ENCODE measurements at regions not wholly inside any gene's neighbourhood (a gene's known extent, or its start where the extent isn't known, plus 50 kb on each side); places are given as distances from the start of the nearest gene placed in this dataset.

DNA sequence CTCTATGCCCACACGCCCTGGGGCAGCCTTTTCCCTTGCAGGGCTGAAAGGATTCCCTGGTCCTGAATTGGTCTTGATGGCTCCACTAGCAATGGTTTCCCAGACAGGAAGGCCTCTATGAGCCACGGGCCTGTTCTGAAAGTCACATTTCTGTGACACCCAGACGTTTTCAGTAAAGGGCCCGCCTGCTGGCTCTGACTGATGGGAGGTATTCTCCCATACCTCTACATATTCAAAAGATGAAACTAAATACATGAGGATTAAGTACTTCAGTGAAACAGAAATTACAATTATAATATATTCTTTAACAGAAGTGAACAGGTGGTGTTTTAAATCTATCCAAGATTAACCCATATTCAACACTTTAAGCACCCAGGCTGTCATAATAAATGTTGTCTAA, 629.8 kb downstream of the CDH26 start:
- H3K27me3 Mint-ChIP-seq, result no peaks in the 10 kb centered on the region
- DNase-seq (ENCODE audit: low spot score in 2 of 2) (no peak), ATAC-seq (ENCODE audit: low read depth) (no peak)
- no peak overlapping the region for H3K27ac Mint-ChIP-seq
- H3K36me3 Mint-ChIP-seq, result no peaks in the 10 kb centered on the region
- no peak overlapping the region for H3K4me3 Mint-ChIP-seq
- no peaks in the 10 kb centered on the region for H3K9me3 Mint-ChIP-seq
- H3K4me1 Mint-ChIP-seq, result no peaks in the 10 kb centered on the region

DNA sequence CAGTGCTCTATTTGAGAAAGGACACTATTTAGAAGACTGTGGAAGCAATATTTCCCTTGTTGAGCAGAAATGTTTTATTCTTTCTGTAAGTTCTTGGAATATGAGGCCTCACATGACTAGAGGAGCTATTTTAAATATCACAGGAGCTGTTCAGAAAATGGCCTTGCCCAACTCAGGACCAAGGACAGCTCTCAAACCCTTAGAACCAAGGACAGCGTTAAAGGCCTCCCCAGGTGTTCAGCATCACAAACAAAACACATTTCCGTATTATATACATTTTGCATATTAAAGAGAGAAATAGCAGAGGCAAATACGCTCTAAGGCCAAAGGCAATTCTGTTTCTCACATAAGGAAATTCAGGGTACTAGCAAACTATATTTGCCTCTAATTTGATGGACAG, 631.4 kb downstream of the CDH26 start:
- Mint-ChIP-seq H3K4me3 (no peak overlapping the region), H3K27me3 (no peaks in the 10 kb centered on the region), H3K36me3 (no peaks in the 10 kb centered on the region), H3K27ac (no peak overlapping the region), H3K4me1 (no peaks in the 10 kb centered on the region), H3K9me3 (no peaks in the 10 kb centered on the region)
- DNase-seq (ENCODE audit: low spot score in 2 of 2) (no peak), ATAC-seq (ENCODE audit: low read depth) (no peak)

DNA sequence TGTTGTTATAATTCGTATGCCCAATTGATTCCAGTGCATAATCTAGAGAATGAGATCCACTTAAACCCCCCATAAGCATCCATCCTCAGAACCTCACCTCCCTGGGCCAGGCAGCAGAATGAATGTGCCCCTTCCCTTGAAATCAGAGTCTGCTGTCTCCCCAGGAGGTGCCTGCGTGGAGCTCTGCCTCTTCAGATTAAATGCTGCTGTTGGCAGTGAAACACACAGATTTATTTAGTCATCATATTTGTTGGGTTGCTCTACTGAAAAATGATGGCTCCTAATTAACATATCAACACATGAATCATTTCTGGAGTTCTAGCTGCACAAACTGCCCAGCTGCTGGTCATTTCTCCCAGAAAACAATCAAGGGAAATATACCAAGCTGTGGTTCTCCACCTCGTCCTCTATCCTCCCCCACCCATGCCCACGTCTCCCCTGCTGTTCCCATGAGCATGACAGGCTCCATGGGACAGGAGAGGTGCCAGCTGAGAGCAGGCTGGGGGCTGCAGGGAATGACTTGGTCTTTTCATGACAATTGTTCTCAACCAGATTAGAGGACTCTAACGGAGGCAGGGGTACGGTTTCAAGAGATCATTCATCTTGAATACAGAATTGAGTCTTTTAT, 633.1 kb downstream of the CDH26 start:
- no peak for ATAC-seq (ENCODE audit: low read depth)
- no peaks in the 10 kb centered on the region for H3K4me1 Mint-ChIP-seq
- no peaks in the 10 kb centered on the region for H3K9me3 Mint-ChIP-seq
- H3K36me3 Mint-ChIP-seq, result no peaks in the 10 kb centered on the region
- no peaks in the 10 kb centered on the region for H3K27me3 Mint-ChIP-seq
- no peak overlapping the region for H3K27ac Mint-ChIP-seq
- no peak for DNase-seq (ENCODE audit: low spot score in 2 of 2)
- H3K4me3 Mint-ChIP-seq, result no peak overlapping the region

DNA sequence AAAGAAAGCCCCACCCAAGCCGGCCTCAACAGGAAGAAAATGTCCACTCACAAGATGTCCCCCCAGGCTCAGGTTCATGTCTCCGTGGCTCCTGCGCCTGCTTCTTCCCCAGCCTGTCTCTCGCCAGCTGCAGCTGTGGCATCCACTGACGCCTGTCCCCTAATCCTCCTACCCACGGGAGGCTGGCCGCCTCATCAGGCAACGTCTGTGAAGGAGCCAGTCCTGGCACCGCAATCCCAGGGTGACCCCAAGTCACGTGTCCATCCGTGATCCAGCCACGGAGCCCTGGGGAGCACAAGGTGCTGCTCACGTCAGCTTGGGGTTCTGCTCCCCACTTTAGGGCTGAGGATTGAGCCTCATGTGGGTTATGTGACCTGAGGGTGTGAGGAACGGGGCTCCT, 640.3 kb downstream of the CDH26 start:
- no peaks in the 10 kb centered on the region for H3K36me3 Mint-ChIP-seq
- DNase-seq (ENCODE audit: low spot score in 2 of 2) (no peak), ATAC-seq (ENCODE audit: low read depth) (no peak)
- no peaks in the 10 kb centered on the region for H3K4me1 Mint-ChIP-seq
- no peaks in the 10 kb centered on the region for H3K27me3 Mint-ChIP-seq
- peaks cover 8% of the 10 kb centered on the region for H3K9me3 Mint-ChIP-seq
- H3K27ac Mint-ChIP-seq, result no peak overlapping the region
- H3K4me3 Mint-ChIP-seq, result no peak overlapping the region

DNA sequence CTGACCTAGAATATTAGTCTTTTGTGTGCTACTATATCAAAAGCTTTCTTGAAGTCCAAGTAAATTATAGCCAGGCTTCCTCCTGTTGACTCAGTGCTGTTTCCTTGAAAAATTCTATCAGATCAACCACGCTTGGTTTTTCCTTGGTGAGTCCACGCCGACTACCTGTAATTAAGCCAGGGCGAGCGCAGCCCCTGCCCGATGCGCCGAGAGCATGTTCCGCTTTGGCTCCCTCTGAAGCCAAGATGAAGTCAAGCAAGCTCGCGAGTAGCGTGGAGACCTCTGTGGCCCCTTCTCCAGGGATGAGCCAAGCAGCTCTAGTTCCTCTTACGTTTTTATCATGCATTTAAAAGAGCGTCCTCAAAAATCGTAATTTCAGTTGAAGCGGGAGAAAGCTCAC, 641.2 kb downstream of the CDH26 start:
- no peak for ATAC-seq (ENCODE audit: low read depth)
- H3K36me3 Mint-ChIP-seq, result no peaks in the 10 kb centered on the region
- no peak for DNase-seq (ENCODE audit: low spot score in 2 of 2)
- H3K4me1 Mint-ChIP-seq, result no peaks in the 10 kb centered on the region
- H3K27ac Mint-ChIP-seq, result no peak overlapping the region
- peaks cover 8% of the 10 kb centered on the region for H3K9me3 Mint-ChIP-seq
- H3K27me3 Mint-ChIP-seq, result no peaks in the 10 kb centered on the region
- no peak overlapping the region for H3K4me3 Mint-ChIP-seq

DNA sequence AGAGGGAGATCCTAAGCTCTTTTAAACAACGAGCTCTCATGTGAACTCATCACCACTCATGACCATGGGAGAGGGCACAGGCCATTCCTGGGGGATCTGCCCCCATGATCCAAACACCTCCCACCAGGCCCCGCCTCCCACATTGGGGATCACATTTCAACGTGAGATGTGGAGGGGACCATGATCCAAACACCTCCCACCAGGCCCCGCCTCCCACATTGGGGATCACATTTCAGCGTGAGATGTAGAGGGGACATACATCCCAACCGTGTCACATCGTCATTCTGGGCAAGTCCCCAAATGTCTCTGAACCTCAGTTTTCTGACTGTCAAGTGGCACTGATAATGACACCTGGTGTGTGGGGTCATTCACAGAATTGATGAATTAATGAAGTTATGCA, 641.8 kb downstream of the CDH26 start:
- no peak for DNase-seq (ENCODE audit: low spot score in 2 of 2)
- H3K36me3 Mint-ChIP-seq, result no peaks in the 10 kb centered on the region
- H3K9me3 Mint-ChIP-seq, result peaks cover 8% of the 10 kb centered on the region
- no peaks in the 10 kb centered on the region for H3K4me1 Mint-ChIP-seq
- ATAC-seq (ENCODE audit: low read depth), result no peak
- H3K4me3 Mint-ChIP-seq, result no peak overlapping the region
- no peaks in the 10 kb centered on the region for H3K27me3 Mint-ChIP-seq
- no peak overlapping the region for H3K27ac Mint-ChIP-seq

DNA sequence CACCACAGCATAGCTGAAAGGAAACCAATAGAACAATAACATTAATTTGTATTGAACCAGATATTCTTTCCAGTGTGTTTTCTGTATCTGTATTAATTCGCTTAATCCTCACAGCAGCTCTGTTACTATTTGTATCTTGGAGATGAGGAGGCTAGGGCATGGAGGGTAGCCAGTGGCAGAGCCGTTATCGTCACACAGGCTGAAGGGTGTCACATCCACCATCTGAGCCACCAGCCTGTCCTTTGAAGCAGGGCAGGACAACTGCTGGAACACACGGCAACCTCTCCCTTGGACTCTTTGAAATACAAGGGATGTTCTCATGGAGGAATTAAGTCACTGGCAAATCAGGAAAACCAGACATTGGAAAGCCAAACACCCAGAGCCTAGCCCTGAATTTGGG, 628.0 kb upstream of the CDH4 start:
- H3K27me3 Mint-ChIP-seq, result peaks cover 5% of the 10 kb centered on the region

DNA sequence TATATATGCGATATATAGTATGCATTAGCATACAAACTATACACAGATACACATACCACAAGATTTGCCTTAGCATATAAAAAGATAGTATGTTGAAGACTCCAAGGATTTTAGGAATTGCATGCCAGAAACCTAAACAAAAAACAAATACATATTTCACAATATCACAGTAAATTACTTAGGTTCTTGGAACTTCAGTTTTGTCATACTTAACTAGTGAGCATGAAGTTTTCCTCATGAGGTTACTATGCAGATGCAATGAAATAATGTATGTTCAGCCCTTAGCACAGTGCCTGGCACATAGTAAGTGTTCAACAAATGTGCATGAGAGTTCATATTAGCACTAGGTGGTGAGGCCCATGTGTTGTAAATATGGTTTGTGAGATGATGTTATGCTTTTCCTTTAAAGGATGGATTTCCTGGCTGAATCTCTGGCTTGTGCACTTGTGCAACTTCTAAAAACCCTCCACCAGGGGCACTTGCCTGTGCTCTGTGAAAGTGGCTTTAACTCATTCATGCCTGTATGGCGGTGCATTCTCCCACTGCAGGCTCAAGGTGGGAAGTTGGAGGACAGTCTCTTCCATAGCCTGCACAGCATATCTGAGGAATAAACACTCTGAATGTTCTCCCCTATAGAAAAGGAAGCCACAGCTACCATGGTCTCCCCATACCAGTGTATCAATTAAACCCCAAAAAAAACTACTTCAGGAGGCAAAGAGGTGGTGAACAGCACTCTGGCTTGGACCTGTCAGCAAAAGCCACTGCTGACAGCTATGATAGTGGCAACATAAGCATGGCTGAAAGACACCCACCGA, 624.1 kb upstream of the CDH4 start:
- no peak overlapping the region for H3K27ac Mint-ChIP-seq
- H3K36me3 Mint-ChIP-seq, result no peaks in the 10 kb centered on the region
- peaks cover 2% of the 10 kb centered on the region for H3K27me3 Mint-ChIP-seq
- H3K4me3 Mint-ChIP-seq, result no peak overlapping the region
- DNase-seq (ENCODE audit: low spot score in 2 of 2) (no peak), ATAC-seq (ENCODE audit: low read depth) (no peak)
- H3K4me1 Mint-ChIP-seq, result no peaks in the 10 kb centered on the region
- H3K9me3 Mint-ChIP-seq, result peaks cover 3% of the 10 kb centered on the region

More for the DNA sequence above, 628.0 kb upstream of the CDH4 start:
- ATAC-seq (ENCODE audit: low read depth) (no peak), DNase-seq (ENCODE audit: low spot score in 2 of 2) (no peak)
- peaks cover 10% of the 10 kb centered on the region for H3K9me3 Mint-ChIP-seq
- no peak overlapping the region for H3K4me3 Mint-ChIP-seq
- no peaks in the 10 kb centered on the region for H3K4me1 Mint-ChIP-seq
- no peak overlapping the region for H3K27ac Mint-ChIP-seq
- H3K36me3 Mint-ChIP-seq, result no peaks in the 10 kb centered on the region

DNA sequence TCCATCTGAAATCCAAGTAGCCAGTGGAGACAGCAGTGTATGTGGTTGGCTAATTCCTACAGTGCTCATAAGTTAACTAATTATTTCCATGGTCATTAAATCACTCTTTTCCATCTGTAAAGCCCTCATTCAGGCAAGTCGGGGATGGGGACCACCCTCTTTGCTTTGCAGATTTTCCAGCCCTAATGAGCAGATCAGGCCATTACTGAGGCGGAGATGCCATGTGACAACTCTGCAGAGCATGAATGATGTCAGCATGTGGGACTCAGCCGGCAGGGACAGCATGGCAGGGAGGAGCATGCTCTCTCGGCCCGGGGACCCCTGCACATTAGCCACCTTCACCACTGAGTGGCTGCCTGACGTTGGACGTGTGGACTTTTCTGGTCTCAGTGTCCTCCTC, 623.3 kb upstream of the CDH4 start:
- peaks cover 3% of the 10 kb centered on the region for H3K9me3 Mint-ChIP-seq
- ATAC-seq (ENCODE audit: low read depth) (no peak), DNase-seq (ENCODE audit: low spot score in 2 of 2) (no peak)
- peaks cover 2% of the 10 kb centered on the region for H3K27me3 Mint-ChIP-seq
- no peaks in the 10 kb centered on the region for H3K4me1 Mint-ChIP-seq
- H3K36me3 Mint-ChIP-seq, result no peaks in the 10 kb centered on the region
- no peak overlapping the region for H3K4me3 Mint-ChIP-seq
- H3K27ac Mint-ChIP-seq, result no peak overlapping the region

DNA sequence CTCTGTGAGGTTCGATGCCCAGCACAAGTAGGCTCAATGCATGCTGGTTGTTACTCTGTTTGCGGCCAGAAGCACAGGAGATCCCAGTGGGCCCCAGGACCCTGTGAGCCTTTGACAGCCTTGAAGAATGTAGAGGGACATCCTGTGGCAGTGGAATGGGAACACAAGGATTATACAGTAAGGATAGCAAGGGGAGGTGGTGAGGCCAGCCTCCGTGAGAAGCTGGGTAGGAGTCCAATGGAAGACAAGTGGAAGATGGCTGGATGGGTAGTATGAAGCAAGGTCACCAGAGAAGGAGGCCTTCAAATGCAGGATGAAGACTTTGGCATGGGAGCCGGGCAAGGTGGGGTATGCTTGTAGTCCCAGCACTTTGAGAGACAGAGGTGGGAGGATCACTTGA, 622.9 kb upstream of the CDH4 start:
- Mint-ChIP-seq H3K4me3 (no peak overlapping the region), H3K27me3 (peaks cover 2% of the 10 kb centered on the region), H3K36me3 (no peaks in the 10 kb centered on the region), H3K27ac (no peak overlapping the region), H3K9me3 (peaks cover 3% of the 10 kb centered on the region), H3K4me1 (no peaks in the 10 kb centered on the region)
- no peak for ATAC-seq (ENCODE audit: low read depth)
- no peak for DNase-seq (ENCODE audit: low spot score in 2 of 2)

DNA sequence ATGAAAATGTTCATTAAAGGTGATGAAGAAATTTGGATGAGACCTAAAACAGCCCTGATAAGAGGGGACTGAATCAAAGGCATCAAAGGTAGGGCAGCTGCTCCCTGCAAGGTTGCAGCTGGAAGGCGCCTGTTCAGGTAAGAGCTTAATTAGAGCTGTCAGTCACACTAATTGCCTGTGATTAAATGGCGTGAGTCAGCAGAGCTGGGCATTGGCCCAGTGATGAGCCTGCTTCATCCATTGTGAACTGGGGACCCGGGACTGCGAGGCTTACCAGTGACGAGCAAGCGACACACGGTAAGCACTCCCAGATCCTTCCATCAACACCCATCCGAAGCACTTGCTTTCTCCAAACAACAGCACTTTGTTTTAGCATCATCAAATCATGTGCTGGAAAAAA, 621.5 kb upstream of the CDH4 start:
- H3K36me3 Mint-ChIP-seq, result no peaks in the 10 kb centered on the region
- H3K4me1 Mint-ChIP-seq, result no peaks in the 10 kb centered on the region
- no peak overlapping the region for H3K4me3 Mint-ChIP-seq
- peaks cover 2% of the 10 kb centered on the region for H3K27me3 Mint-ChIP-seq
- ATAC-seq (ENCODE audit: low read depth), result no peak
- H3K27ac Mint-ChIP-seq, result no peak overlapping the region
- no peak for DNase-seq (ENCODE audit: low spot score in 2 of 2)
- H3K9me3 Mint-ChIP-seq, result peaks cover 3% of the 10 kb centered on the region

DNA sequence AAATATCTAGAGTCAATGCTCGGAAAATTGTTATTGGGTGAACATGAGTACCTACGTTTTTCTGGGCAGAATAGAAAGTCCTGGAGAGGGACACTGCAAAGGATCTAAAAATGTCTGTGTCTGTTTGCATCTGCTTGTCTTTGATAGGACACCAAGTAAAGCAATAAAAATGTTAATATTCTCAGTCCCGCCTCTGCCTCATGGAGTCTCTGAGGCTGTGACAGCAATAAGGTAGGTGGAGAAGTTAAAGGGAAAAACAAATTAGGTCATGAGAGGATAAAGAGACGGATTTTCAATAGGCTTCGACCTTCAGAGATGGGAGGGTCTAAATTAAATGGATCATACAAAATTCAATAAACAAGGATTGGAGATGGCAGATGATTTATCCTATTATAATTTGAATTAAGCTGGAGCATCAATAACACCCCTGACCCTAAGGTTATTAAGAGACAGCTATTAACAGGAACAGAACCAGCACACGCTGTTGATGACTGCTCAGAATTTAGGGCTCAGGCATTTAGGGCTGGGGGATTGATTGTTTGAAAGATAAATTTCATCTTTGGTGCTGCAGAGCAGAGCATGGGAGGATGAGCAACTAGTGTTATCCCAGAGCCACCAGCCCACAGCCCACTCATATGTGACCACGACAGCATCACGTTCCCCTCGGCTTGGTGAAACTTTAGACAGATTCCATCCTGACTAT, 620.3 kb upstream of the CDH4 start:
- Mint-ChIP-seq H3K36me3 (no peaks in the 10 kb centered on the region), H3K9me3 (peaks cover 3% of the 10 kb centered on the region), H3K27ac (no peak overlapping the region), H3K27me3 (peaks cover 2% of the 10 kb centered on the region), H3K4me3 (no peak overlapping the region), H3K4me1 (no peaks in the 10 kb centered on the region)
- DNase-seq (ENCODE audit: low spot score in 2 of 2), result no peak
- no peak for ATAC-seq (ENCODE audit: low read depth)

DNA sequence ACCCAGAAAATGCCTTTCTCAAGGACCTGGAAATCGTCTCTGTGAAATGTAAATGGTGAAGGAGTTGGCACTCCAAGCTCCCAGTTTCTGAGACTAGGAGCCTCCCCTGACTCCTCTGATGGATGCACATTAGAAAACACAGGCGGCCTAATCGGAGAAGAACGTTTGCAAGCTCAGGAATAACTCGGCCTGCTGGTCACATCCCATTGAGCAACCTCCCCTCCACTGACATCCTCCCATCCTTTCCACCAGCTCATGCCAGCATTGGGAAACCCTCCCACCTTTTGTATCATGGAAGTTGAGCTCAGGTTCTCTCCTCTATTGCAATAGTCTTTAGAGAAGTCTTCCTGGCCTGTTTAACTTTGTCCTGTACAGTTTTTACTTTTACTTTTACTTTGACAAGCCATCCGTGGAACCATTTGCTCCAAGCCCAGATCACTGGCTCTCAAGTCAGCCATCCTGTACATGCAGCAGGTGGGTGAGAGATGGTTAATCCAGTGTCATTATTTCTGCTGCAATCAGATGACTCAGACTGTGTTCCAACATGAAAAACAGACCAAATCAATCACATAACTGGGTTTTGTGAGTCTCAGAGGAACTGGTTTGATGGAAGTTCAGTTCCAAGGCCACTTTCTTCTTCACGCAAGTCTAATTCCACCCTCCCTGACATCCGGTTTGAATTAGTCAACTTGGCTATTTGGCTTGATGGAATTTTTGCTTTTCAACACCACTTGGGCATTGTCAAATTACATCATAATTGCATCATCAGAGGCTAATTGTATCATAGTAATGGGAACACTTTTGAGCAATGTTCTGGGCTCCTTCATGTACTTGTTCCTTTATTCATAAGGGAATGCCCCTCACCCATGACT, 619.4 kb upstream of the CDH4 start:
- Mint-ChIP-seq H3K4me3 (no peak overlapping the region), H3K36me3 (no peaks in the 10 kb centered on the region), H3K27ac (no peak overlapping the region), H3K9me3 (peaks cover 3% of the 10 kb centered on the region), H3K4me1 (no peaks in the 10 kb centered on the region), H3K27me3 (peaks cover 2% of the 10 kb centered on the region)
- no peak for DNase-seq (ENCODE audit: low spot score in 2 of 2)
- ATAC-seq (ENCODE audit: low read depth), result no peak
